ENCODE measurements at regions not wholly inside any gene's neighbourhood (a gene's known extent, or its start where the extent isn't known, plus 50 kb on each side); places are given as distances from the start of the nearest gene placed in this dataset.

GRCh38 chr13:97878431-97879375 lies 74.8 kb upstream of the IPO5 start:
- TF ChIP-seq, protein P1, sequence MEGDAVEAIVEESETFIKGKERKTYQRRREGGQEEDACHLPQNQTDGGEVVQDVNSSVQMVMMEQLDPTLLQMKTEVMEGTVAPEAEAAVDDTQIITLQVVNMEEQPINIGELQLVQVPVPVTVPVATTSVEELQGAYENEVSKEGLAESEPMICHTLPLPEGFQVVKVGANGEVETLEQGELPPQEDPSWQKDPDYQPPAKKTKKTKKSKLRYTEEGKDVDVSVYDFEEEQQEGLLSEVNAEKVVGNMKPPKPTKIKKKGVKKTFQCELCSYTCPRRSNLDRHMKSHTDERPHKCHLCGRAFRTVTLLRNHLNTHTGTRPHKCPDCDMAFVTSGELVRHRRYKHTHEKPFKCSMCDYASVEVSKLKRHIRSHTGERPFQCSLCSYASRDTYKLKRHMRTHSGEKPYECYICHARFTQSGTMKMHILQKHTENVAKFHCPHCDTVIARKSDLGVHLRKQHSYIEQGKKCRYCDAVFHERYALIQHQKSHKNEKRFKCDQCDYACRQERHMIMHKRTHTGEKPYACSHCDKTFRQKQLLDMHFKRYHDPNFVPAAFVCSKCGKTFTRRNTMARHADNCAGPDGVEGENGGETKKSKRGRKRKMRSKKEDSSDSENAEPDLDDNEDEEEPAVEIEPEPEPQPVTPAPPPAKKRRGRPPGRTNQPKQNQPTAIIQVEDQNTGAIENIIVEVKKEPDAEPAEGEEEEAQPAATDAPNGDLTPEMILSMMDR (IDR thresholded peaks at IDR 0.05): no peak
- TF ChIP-seq USF2 (IDR thresholded peaks at IDR 0.05; ENCODE audit: borderline replicate concordance, low read depth, low read length) (no peak), REST (IDR thresholded peaks at IDR 0.05; ENCODE audit: low read depth, low read length) (no peak), TAF1 (IDR thresholded peaks at IDR 0.05; ENCODE audit: borderline replicate concordance, low read depth, low read length) (no peak), POLR2AphosphoS5 (IDR thresholded peaks at IDR 0.05; ENCODE audit: low read depth, low read length) (no peak), ZBTB33 (IDR thresholded peaks at IDR 0.05; ENCODE audit: borderline replicate concordance, low read depth) (no peak), USF1 (IDR thresholded peaks at IDR 0.05; ENCODE audit: borderline replicate concordance, low read depth) (no peak), CHD2 (IDR thresholded peaks at IDR 0.05; ENCODE audit: low read length, partially characterized antibody) (no peak), EP300 (IDR thresholded peaks at IDR 0.05; ENCODE audit: borderline replicate concordance in 1 of 2, low read depth in 1 of 2, low read length in 1 of 2) (no peak)
- TF ChIP-seq, protein P2, sequence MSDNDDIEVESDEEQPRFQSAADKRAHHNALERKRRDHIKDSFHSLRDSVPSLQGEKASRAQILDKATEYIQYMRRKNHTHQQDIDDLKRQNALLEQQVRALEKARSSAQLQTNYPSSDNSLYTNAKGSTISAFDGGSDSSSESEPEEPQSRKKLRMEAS (IDR thresholded peaks at IDR 0.05; ENCODE audit: low read depth): no peak
